HG03521 (cell line): ENCODE measurements at regions not wholly inside any gene's neighbourhood (a gene's known extent, or its start where the extent isn't known, plus 50 kb on each side); places are given as distances from the start of the nearest gene placed in this dataset.

Experiments
- ATAC-seq: cut with Tn5 transposase; IDR thresholded peaks from one replicate; pipeline ENCODE4 v1.9.1; 2021; ENCODE audit warnings: mild to moderate bottlenecking, moderate library complexity; ENCODE audit not compliant: unreplicated experiment

DNA sequence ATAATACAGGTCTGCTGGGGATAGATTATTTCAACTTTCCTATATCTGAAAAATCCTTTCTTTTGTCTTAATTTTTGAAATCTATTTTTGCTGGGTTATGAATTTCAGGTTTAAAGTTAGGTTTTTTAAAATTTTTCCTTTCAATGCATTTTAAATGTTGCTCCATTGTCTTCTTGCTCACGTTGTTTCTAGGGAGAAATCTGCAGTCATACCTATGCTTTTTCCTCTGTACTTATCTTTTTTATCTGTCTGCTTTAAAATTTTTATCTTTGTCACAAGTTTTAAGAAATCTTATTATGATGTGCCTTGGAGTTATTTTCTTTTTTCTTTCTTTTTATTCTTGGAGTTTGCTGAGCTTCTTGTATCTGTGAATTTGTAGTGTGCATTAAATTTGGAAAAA is 412.0 kb upstream of the KIF2A start:
- no peak for ATAC-seq

DNA sequence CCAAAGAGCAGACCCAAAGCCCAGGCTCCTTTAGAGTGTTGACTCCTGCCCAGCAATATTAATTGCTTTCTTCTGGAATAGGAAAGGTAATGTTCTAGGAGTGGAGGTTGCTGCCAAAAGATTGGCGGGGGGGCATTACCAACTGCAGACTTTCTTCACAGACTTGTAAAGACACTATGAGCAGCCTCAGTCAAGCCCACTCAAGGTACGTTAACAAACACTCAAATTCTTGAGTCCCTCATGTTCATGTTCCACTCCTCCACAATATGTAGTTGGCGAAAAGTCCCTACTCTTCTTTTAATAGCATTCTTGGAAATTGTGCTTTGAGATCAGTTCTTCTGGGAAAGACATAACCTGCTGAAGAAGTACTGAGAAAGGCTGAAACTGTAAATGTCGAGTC is 409.2 kb upstream of the KIF2A start:
- ATAC-seq = no peak

DNA sequence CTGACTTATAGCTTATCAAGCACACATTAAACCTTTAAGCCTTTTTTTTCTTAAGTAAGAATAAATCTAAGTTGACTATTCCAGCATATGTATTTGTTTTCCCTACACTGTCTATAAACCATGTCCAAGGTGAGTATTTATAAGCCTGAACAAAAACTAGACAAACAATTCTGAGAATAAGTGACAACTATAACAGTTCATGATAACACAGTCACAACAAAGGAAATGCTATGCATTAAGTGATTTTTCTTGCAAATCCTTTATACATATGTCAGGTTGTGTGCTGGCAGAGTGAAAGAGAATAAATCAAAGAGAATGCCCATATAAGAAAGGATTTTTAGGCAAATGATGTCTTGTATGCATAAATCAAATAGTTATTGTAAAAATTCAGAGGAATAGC is 408.8 kb upstream of the KIF2A start:
- ATAC-seq = no peak

DNA sequence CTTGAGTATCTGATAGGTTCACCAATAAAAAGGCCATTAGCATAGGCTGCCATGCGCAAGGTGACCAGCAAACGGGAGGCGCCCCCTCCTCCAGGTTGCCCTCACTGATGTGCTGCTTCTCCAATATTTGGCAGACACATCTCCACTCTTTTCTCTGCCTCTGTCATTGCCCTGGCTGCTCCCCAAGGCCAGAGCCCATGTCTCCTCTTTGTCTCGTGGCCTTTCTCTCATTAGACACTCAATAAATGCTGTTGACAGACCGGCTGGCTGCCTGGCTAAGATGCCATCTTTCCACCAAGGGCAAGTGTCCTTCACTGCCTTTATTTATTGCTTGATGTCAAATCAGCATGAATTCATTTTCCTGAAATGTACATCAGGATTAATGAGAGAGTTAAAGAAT is 404.0 kb upstream of the KIF2A start:
- no peak for ATAC-seq

DNA sequence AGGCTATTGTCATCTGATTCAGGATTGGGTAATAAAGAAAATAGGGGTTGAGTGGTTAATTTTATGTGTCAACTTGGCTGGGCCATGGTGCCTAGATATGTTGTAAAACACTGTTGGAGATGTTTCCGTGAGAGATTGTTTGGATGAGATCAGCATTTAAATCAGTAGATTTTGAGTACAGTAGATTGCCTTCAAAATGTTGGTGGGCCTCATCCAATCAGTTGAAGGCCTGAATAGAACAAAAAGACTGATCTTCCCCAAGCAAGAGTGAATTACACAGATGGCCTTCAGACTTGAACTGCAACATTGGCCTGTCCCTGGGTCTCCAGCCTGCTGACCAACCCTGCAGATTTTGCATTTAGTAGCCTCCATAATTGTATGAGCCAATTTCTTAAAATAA is 401.3 kb upstream of the KIF2A start:
- no peak for ATAC-seq

DNA sequence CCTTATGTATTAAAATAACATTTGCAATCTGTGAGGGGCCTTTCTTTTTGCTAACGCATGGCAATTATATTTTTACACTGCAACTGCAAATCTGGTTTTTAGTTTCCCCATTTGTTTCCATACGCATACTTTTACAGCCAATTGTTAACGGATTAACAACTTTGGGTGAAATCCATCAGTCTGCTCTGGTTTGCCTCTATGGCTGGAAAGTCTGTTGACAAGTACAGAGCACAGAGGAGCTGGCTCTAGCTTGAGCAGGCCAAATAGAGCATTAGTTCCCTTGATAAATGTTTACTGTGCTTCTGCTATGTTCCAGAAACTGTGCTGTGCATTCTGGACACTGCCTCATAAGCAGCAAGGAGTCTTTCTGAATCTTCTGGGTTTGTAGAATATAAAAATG is 400.4 kb upstream of the KIF2A start:
- ATAC-seq = no peak

DNA sequence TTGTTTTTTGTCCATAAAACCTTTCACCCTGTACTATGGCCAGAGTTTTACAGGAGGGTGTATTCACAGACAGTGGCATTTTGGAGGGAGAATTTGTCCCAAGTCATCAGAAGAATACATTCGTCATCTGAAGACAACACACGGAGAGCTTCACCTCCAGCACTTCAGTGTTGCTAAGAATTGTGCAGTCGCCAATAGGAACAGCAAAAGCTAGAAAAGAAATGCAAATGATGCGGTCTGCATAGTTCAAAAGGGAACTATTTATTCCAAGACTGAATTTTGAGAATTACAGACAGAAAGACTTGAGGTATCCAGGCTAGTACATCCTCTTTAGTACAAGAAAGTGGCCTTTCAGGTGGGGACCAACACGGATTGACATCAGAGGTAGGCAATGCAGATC is 399.2 kb upstream of the KIF2A start:
- ATAC-seq = no peak

DNA sequence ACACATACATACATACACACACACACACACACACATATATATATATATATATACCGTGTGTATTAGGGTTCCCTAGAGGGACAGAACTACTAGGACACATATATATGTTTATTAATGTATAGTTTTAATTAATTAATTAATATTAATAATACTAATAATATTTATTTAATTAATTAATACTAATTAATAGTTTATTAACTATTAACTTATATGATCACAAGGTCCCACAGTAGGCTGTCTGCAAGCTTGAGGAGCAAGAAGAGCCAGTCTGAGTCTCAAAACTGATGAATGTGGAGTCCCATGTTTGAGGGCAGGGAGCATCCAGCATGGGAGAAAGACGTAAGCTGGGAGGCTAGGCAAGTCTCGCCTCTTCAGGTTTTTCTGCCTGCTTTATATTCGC is 398.0 kb upstream of the KIF2A start:
- ATAC-seq = no peak

DNA sequence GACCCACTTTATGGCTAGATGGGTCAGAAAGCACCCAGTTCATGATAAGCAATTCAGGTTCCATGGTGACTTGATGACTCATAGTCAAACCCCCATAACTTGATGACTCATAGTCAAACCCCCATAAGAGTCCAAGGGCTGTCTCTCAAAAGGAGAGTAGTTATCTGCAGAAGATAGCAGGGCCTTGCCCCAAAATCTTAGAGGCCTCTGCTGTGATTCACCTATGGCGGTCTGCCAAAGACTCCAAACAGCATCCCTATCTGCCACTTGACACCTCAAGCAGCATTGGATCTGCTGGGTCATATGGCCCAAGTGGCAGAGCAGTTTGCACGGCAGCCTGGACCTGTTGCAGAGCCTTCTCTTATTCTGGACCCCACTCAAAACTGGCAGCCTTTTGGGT is 395.2 kb upstream of the KIF2A start:
- no peak for ATAC-seq

DNA sequence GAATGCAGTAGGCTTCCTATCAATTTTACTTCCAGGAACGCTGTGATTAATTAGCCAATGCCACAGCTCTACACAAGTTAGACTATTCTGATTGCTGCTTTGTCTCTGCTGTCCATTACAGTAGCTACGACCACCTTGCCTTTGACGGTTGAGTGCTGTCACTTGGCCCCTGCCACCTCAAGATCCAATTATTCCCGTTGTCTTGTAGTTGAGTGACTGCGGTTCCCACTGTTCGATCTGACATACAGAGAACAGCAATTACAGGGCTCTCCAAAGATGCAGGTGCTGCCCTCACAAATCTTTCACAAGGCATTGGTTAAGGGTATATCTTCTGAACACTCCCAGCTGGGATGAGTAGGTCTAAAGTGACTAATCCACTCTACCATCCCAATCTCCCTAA is 393.4 kb upstream of the KIF2A start:
- no peak for ATAC-seq

DNA sequence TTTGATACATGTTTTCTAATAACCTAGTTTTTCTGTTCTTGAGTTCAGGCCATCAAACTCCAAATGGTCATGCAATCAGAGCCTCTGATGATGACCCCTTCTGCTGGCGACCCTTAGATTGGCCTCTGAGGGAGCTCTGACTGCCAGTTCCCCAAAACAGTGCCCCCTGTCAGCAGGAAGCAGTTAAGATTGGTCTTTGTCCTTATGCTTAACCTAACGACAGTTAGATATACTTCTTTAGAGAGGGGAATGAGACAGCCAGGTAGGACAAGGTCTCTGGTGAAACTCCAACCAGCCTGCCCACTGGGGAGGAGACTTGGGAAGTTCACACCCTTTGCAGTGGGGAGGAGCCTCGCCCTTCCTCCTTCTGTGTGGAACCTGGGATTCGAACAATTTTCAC is 390.4 kb upstream of the KIF2A start:
- no peak for ATAC-seq

DNA sequence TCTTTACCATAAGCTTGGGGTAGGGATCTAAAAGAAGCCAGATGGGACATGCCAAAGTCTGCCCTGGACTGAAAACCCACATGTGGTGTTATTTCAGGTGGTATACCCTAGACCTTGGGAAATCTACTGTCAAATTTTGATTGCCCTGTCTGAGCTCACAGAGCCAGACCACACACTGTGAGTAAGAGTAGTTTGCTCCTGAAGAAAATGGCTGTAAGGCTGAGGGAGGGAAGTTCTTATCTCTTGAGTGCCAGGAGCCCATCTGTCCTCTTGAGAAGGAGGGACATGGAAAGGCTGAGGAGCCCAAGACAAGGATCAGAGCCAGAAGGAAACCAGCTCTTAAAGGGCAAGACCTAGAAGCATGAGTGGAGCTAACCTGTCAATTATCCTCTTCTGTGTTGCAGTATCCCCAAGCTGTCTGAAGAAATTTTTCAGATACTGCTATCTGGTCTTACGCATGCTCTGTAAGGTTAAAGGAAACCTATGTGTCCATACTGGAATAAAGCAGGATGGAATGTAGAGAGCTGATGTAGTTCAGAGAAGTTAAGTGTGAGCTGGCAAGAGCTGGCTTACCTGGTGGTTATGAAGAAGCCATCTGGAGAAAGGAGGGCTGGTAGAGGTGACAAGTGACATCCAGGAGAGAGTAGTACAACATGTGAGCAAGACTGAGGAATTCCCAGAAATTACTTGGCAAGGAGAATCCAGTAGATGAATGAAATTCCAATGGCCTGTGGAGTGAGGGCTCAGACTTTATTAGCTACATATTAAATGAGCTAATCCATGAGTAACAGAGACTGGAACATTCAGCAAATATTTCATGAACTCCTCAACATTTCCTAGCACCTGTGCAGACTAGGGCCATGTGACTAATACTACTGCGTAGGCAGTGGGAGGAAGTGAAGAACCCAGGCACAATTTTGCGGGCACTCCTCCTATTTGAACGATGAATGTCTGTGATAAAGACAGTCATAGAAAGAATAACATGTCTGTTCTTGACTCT is 389.1 kb upstream of the KIF2A start:
- no peak for ATAC-seq

DNA sequence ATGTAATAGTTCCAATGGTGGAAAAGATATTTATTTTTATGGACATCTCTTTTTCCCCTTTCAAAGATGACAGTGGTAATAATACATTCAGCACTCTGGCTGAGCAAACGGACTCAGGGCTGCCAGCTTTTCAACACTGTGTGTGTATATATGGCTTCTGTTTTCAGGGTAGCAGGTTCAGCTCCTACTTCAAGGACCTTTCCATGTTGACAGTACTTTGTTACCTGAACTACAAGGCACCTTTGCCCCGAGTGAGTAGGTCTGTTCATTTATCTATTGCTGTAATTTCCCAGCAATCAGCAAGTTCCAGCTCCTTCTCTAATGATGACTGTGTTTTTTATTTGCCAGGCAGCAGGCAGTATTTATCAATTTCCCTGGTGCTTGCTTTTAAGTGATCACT is 387.4 kb upstream of the KIF2A start:
- no peak for ATAC-seq

DNA sequence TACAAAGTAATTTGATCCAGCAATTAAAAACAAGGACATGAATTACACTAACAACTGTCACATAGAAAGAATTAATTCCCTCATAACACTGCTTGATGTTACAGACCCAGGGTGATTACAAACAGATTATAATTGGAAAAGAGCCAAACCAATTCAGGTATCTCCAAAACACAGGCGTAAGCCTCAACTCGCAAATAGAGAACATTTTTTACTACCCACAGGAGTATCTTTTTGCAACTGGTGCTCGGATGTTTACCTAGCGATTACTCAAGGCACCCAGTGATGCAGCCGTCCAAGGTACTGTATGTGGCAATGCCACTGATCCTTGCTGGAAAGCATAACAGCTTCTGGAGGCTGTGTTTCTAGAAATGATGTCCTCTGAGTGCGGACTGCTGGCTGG is 386.1 kb upstream of the KIF2A start:
- ATAC-seq = no peak

DNA sequence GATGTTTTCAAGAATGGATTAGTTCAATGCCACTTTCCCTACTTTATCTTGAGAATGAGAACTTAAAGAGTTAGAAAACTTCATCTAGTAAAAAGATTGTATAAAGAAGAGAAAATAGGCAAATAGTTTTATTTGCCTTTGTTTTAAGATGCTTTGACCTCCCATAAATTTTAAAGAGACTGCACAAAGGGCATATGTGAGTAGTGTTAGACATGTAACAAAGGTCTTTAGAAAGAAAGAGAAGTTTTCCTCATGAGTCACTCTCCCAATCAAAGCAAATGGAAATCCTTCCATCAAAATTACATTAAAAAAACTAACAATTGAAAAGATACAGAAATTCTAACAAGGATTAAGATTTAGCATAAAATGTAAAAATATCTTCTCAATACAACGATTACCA is 381.8 kb upstream of the KIF2A start:
- no peak for ATAC-seq

DNA sequence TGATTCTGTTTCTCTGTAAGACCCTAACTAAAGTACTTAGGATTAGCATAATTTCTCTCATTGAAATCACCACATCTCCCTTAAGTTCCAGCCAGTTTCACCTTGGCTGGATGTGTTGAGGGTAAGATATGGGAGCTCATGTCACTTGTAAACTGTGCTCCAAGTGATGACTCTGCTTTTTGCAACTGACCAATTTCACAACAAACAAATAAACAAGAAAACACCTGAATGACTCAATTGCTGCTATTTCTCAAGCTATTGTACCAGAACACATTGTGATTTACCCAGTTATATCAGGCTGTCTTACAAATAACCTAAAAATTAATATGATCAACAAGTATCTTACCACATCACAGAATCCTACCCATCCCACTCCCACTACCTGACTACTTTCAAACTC is 379.1 kb upstream of the KIF2A start:
- no peak for ATAC-seq

DNA sequence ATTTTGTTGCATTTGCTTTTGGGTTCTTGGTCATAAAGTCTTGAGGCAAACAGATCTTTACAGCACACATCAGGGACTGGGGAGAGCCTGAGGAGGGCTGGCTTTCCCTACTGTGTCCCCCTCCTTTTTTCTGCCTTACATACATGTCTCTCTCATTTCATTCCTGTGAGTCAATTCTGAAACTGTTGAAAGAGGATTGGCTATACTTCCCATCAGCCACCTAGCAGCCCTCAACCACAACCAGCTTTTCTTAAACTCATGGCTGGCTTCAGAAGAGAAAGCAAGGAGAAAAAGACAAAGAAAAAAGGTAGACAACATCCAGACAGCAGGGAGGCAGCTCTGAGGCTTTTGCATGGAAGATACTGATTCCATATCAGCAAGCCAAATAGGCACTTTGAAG is 374.8 kb upstream of the KIF2A start:
- no peak for ATAC-seq

DNA sequence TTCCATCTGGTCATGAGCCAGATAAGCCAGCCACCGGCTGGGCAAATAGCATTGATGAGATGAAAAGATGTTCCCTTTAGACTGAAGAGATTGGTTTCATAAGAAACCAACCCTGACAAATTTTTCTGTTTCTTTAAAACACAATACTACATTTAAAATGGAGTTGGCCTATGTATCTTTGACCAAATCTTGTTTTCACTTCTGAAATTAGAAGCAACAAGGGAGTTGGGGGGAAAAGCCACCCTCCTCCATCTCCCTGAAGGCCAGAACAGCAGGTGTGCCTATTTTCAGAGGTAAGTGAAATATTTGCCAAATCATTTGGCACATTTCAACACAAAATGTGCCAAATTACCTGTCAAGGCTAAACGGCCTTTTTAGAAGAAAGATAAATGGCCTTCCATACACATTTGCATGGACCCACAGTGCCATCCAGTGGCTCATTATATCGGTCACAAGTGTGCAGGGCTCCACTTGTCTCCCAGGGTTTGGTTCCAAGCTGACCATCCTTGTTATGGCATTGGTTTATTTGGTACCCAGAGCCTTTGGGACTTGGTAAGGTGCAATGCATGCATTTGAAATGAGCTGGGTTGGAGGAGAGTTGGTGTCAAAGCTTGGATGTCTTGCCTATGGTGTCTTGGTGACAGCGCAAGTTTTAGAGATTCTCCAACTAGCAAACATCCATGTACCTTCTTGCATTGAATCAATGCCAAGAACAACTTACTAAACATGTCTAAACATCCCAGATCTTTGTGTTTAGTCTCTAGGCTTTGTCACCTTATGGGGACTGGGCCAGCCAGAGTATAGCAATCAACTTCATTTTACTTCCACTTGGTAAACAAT is 372.0 kb upstream of the KIF2A start:
- ATAC-seq = no peak

DNA sequence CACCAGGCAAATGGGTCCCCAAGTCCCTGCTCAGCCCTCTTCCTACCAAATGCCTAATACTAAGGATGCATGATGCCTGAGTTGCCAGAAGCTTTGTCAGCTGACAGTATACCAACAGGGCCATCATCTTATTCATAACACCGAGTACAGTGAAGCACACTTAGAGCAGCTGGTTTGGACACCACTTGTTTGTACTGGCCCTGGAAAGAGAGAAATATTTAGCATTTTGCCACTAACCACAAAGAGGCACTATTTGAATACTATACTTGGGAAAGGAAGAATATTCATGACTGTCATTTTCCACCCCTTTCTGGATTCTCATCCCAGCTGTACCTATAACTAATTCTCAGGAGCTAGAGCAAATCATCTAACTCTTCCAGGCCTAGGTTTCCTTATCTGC is 364.4 kb upstream of the KIF2A start:
- ATAC-seq = no peak

DNA sequence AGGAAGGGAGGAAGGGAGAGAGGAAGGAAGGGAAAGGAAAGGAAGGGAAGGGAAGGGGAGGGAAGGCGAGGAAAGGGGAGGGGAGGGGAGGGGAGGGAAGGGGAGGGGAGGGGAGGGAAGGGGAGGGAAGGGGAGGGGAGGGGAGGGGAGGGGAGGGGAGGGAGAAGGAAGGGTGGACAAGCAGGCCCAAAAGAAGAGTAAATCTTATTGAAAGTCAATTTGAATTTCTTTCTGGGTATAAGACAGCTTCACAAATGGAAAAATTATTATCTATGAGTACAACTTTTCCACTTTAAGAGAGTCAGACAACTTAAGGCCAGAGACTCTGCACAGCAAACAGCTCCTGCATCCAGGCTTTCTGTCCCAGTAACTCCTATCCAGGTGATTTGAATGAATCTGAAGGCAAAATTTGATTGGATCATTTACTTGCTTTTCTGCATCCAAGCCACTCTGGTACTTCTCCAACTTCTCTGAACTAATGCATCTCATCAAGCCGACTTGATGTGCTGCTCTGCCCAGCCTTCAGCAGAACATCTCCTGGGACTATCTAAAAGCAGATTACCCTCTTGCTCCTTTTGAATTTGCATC is 363.4 kb upstream of the KIF2A start:
- no peak for ATAC-seq

DNA sequence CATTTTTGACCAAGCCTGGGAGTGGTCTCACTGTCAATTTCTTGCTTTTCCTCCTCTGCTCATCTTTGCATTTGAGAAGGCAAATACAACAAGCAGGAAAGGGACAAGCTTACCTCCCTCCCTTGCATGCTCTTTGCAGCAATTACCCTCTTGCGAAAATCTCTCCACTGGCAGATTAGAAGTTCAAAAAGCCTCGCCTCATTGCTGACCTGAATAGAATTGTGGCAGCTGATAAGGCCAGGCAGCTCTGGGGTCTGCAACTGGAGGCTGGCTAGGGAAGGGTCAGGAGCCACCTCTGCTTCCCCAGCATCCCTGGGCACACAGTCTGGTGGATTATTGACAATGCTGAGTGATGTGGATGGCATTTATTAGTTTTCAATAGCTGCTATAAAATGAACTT is 362.3 kb upstream of the KIF2A start:
- no peak for ATAC-seq

DNA sequence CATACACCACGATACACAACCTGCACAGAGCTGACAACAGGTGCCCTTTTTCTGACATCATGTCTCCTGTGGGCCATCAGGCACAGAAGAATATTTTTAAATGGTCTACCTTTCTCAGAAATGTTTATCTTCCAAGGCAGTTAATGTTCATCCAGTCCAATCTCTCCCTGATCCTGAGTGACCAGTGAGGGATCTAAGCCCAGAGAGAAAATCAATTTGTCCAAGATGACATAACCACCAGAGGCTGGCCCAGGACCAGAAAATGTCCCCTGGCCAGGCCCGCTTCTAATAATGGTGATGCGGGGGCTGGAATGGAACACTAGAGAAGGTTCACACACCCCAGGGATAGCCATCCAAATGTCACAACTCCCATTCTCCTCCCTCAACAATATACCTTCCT is 357.9 kb upstream of the KIF2A start:
- no peak for ATAC-seq
